ENCODE measurements at regions not wholly inside any gene's neighbourhood (a gene's known extent, or its start where the extent isn't known, plus 50 kb on each side); places are given as distances from the start of the nearest gene placed in this dataset.

DNA sequence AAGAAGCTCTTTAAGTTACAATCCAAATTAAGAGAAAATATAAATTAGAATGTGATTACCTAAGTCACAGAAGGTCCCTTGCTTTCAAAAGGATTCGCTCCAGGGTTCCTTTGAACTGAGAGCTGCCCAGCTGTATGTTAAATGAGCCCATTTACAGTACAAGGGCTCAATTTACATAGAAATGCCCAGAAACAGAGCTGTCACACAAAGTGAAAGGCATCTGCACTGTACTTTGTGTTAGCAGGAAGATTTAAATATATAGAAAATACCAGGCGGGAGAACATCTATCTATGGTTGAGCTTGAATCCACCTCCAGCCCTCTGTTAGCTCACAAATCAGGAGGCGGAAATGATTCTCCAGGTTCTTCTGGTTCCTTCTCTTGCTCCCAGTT is 272.9 kb downstream of the PAX3 start:
- no peaks in the 10 kb centered on the region for H3F3A ChIP-seq (replicated peaks; ENCODE audit: insufficient read depth)
- no peaks in the 10 kb centered on the region for H3K4me1 ChIP-seq (ENCODE audit: control insufficient read depth in 1 of 2, insufficient read depth in 2 of 2, low read depth in 1 of 2, low read length in 1 of 2)
- no peak overlapping the region for H3K9ac ChIP-seq
- H3K9me3 ChIP-seq = no peaks in the 10 kb centered on the region
- DNase-seq = no peak
- no peak overlapping the region for H3K4me2 ChIP-seq
- TF ChIP-seq RFX5 (IDR thresholded peaks at IDR 0.05; ENCODE audit: low read length) (no peak), REST (IDR thresholded peaks at IDR 0.05; ENCODE audit: low read depth, low read length) (no peak), IRF3 (IDR thresholded peaks at IDR 0.05; ENCODE audit: low read depth, low read length) (no peak), YY1 (IDR thresholded peaks at IDR 0.05; ENCODE audit: low read depth) (no peak), TCF12 (IDR thresholded peaks at IDR 0.05) (no peak), MXI1 (IDR thresholded peaks at IDR 0.05; ENCODE audit: low read depth, low read length) (no peak), NRF1 (IDR thresholded peaks at IDR 0.05; ENCODE audit: low read depth, low read length) (no peak), ELF1 (IDR thresholded peaks at IDR 0.05) (no peak)
- TF ChIP-seq, protein P1, sequence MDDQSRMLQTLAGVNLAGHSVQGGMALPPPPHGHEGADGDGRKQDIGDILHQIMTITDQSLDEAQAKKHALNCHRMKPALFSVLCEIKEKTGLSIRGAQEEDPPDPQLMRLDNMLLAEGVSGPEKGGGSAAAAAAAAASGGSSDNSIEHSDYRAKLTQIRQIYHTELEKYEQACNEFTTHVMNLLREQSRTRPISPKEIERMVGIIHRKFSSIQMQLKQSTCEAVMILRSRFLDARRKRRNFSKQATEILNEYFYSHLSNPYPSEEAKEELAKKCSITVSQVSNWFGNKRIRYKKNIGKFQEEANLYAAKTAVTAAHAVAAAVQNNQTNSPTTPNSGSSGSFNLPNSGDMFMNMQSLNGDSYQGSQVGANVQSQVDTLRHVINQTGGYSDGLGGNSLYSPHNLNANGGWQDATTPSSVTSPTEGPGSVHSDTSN (IDR thresholded peaks at IDR 0.05) = no peak
- TF ChIP-seq, protein P2, sequence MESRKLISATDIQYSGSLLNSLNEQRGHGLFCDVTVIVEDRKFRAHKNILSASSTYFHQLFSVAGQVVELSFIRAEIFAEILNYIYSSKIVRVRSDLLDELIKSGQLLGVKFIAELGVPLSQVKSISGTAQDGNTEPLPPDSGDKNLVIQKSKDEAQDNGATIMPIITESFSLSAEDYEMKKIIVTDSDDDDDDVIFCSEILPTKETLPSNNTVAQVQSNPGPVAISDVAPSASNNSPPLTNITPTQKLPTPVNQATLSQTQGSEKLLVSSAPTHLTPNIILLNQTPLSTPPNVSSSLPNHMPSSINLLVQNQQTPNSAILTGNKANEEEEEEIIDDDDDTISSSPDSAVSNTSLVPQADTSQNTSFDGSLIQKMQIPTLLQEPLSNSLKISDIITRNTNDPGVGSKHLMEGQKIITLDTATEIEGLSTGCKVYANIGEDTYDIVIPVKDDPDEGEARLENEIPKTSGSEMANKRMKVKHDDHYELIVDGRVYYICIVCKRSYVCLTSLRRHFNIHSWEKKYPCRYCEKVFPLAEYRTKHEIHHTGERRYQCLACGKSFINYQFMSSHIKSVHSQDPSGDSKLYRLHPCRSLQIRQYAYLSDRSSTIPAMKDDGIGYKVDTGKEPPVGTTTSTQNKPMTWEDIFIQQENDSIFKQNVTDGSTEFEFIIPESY (IDR thresholded peaks at IDR 0.05; ENCODE audit: borderline replicate concordance, low read depth) = no peak
- H4K20me1 ChIP-seq (ENCODE audit: insufficient read depth) = no peaks in the 10 kb centered on the region
- peaks cover 3% of the 10 kb centered on the region; the same call in 1 of the 2 replicates for H3K27me3 ChIP-seq (ENCODE audit: insufficient read depth)
- no peak overlapping the region for H2AFZ ChIP-seq (ENCODE audit: low read depth)
- H3K4me3 ChIP-seq (ENCODE audit: low read depth in 2 of 2, low read length in 1 of 2) = no peak overlapping the region
- WGBS (ENCODE audit: low lambda C conversion rate) = 28% methylated on average over 3 of the region's 3 CpGs
- H3K36me3 ChIP-seq (replicated peaks in 1 of 2; ENCODE audit: control insufficient read depth in 1 of 2, insufficient read depth in 2 of 2, low read length in 1 of 2) = no peaks in the 10 kb centered on the region
- CTCF ChIA-PET = interaction anchor here (0.6 to 3.3 kb wide), 9 partner anchors 9 to 590 kb away, joined by 3 to 26 read pairs (median 9); no protein-coding TSS in a partner anchor
- POLR2A ChIA-PET = no interaction called here
- no peaks in the 10 kb centered on the region for H3K9me2 ChIP-seq
- H3K79me2 ChIP-seq (ENCODE audit: insufficient read depth) = no peaks in the 10 kb centered on the region
- no peak overlapping the region for H3K27ac ChIP-seq (ENCODE audit: low read depth in 2 of 2, low read length in 1 of 2)
